C4-2B (cell line): ENCODE measurements at regions not wholly inside any gene's neighbourhood (a gene's known extent, or its start where the extent isn't known, plus 50 kb on each side); places are given as distances from the start of the nearest gene placed in this dataset.
"Not testable (repeated sequence)": the region's sequence is repeated elsewhere in the genome, so short reads cannot be mapped to it uniquely, and the experiment has no call there.

Source experiments
- H3K27ac ChIP-seq: fragments of 450-650 bp; 2 replicates; pipeline ENCODE4 v1.5.1; 2017
- ZFX ChIP-seq: fragments of 450-650 bp; IDR thresholded peaks from 2 replicates; pipeline ENCODE4 v1.6.1; 2017
- TF ChIP-seq, protein P1 (sequence below): fragments of 450-650 bp; conservative IDR thresholded peaks from 2 replicates; pipeline ENCODE4 v1.5.1; 2017; ENCODE audit warnings: mild to moderate bottlenecking

- H3K27ac ChIP-seq, result no peak overlapping the region
- TF ChIP-seq, protein P1, sequence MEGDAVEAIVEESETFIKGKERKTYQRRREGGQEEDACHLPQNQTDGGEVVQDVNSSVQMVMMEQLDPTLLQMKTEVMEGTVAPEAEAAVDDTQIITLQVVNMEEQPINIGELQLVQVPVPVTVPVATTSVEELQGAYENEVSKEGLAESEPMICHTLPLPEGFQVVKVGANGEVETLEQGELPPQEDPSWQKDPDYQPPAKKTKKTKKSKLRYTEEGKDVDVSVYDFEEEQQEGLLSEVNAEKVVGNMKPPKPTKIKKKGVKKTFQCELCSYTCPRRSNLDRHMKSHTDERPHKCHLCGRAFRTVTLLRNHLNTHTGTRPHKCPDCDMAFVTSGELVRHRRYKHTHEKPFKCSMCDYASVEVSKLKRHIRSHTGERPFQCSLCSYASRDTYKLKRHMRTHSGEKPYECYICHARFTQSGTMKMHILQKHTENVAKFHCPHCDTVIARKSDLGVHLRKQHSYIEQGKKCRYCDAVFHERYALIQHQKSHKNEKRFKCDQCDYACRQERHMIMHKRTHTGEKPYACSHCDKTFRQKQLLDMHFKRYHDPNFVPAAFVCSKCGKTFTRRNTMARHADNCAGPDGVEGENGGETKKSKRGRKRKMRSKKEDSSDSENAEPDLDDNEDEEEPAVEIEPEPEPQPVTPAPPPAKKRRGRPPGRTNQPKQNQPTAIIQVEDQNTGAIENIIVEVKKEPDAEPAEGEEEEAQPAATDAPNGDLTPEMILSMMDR, result no peak
- TF ChIP-seq ZFX, result no peak
These were observed 801.1 kb downstream of the SLITRK5 start for GRCh38 chr13:88472316-88472715.

DNA sequence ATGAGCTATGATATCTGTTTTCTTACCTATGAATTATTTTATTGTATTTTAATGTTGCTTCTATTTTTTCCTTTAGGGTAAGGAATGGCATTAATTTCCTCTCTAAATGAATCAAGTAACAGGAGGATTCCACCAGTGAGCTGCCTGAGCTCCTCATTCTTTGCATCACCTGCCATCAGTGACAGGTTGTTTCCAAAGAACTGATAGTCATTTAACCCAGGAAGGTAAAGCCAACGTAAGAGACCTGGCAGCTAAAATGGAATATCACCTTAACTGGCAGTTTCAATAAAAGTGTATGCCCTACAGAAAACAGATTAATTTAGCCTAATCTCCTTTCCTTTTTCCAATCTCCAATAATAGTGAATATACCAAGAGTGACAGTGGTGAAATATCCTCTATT lies 812.0 kb downstream of the SLITRK5 start:
- TF ChIP-seq ZFX, result no peak
- TF ChIP-seq, protein P1, result no peak
- no peak overlapping the region for H3K27ac ChIP-seq

DNA sequence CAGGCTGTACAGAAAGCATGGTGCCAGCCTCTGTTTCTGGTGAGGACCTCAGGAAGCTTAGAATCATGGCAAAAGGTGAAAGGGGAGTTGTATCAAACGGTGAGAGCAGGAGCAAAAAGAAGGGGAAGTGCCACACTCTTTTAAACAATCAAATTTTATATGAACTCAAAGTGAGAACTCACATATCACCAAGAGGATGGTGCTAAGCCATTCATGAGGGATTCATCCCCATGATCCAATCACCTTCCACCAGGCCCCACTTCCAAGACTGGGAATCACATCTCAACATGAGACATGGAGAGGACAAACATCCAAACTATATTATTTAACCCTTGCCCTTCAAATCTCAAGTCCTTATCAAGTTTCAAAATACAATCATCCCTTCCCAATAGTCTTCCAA lies 836.7 kb downstream of the SLITRK5 start:
- TF ChIP-seq, protein P1, result no peak
- no peak for TF ChIP-seq ZFX
- no peak overlapping the region for H3K27ac ChIP-seq

DNA sequence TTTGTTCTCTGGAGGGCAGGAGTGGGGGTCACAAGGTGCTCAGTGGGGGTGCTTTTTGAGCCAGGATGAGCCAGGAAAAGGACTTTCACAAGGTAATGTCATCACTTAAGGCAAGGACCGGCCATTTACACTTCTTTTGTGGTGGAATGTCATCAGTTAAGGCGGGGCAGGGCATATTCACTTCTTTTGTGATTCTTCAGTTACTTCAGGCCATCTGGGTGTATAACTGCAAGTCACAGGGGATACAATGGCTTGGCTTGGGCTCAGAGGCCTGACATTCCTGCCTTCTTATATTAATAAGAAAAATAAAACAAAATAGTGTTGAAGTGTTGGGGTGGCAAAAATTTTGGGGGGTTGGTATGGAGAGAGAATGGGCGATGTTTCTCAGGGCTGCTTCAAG lies 841.8 kb downstream of the SLITRK5 start:
- not testable (repeated sequence) for H3K27ac ChIP-seq

DNA sequence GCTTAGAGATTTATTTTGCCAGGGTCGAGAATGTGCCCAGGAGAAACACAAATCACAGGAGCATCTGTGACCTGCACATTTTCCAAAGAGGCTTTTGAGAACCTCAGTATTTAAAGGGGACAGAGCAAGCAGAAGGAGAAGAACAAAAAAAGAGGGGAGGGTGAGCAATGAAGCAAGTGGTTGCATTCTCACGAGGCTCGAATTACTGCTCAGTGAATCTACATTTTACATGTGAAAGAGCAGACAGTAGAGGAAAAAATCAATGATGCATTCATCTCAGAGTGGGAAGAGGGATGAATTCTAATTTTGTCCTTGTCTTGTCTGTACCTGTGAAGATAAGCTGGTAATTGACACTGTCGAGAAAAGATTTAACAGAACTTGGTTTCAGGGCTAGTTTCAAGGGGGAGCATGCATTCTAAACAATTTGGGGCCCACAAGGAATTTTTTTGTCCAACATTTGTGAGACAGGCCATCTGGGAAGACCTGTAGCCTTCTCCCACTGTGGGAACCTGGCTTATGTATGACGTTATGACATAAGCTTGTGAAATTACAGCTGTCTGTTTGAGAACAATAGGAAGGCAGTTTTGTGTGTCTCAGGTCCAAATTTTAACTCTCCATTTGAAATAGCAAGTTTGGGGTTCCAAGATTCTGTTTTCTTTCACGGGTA lies 855.1 kb downstream of the SLITRK5 start:
- no peak overlapping the region for H3K27ac ChIP-seq
- TF ChIP-seq, protein P1, result no peak
- no peak for TF ChIP-seq ZFX

- TF ChIP-seq, protein P1, result no peak
- TF ChIP-seq ZFX, result no peak
- H3K27ac ChIP-seq, result no peak overlapping the region
These were observed 855.7 kb downstream of the SLITRK5 start for GRCh38 chr13:88526853-88527215.

DNA sequence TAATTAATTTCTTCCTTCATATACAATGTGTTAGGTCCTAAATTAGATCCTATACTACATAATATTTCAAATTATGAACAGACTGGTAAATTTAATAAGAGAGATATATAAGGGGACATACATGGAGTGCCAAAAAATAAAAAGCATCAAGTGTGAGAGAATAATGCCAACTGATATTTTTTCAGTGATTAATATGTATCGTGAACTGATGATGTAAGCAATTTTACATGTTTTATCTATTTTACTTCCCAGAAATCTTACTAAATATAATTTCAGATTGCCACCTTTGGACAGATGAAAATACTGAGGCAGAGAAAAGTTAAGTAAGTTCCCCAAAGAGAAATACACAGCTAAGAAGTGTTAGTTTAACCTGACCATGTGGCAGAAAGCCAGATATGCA lies 870.8 kb downstream of the SLITRK5 start:
- TF ChIP-seq ZFX, result no peak
- TF ChIP-seq, protein P1, result no peak
- no peak overlapping the region for H3K27ac ChIP-seq

DNA sequence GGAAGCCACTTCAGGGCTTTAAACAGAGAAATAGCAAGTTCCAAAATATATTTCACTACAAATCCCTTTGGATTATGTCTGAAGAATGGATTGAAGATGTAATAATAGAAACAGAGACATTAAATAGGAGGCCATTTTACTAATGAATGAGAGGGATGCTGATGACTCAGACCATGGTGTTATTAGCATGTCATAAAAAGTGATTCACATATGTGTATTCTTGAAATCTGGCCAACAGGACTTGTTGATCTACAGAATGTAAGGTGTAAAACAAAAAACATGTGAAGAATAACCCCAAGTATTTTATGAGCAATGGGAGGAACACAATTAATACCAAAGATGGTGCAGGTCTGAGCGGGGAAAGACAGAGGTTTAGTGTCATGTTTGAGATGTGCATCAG lies 873.7 kb downstream of the SLITRK5 start:
- TF ChIP-seq, protein P1, result no peak
- no peak for TF ChIP-seq ZFX
- H3K27ac ChIP-seq, result no peak overlapping the region
